Calu3 (cell line): ENCODE measurements at regions not wholly inside any gene's neighbourhood (a gene's known extent, or its start where the extent isn't known, plus 50 kb on each side); places are given as distances from the start of the nearest gene placed in this dataset.

Experiments used
- BruUV-seq: library from RNA; stranded (reverse); fragments of 400-500 nt; replicated peaks from 2 replicates; lab custom pipeline; 2021; lab: Mats Ljungman, UMichigan
- CTCF ChIA-PET: fragments of 300-600 bp; sonication (Branson Sonifier 250); formaldehyde crosslinking; loops from one replicate; lab custom pipeline; 2022; ENCODE audit warnings: antibody characterized with exemption; lab: Charles Lee
- DNase-seq: peaks from one replicate; pipeline ENCODE4 v3.0.0; 2022
- H3K27ac Mint-ChIP-seq: one replicate; pipeline ENCODE4 v1.8.0; 2022; ENCODE audit warnings: mixed read lengths; ENCODE audit not compliant: unreplicated experiment
- H3K27me3 Mint-ChIP-seq: one replicate; pipeline ENCODE4 v1.8.0; 2022; ENCODE audit warnings: mixed read lengths; ENCODE audit not compliant: unreplicated experiment
- H3K36me3 Mint-ChIP-seq: one replicate; pipeline ENCODE4 v1.8.0; 2022; ENCODE audit warnings: mild to moderate bottlenecking, moderate library complexity, mixed read lengths; ENCODE audit not compliant: insufficient read depth, unreplicated experiment
- H3K4me1 Mint-ChIP-seq: one replicate; pipeline ENCODE4 v1.8.0; 2022; ENCODE audit warnings: mild to moderate bottlenecking, low read depth, mixed read lengths; ENCODE audit not compliant: unreplicated experiment
- H3K4me3 Mint-ChIP-seq: one replicate; pipeline ENCODE4 v1.8.0; 2022; ENCODE audit warnings: mild to moderate bottlenecking, low read depth, moderate library complexity, mixed read lengths; ENCODE audit not compliant: unreplicated experiment
- H3K9me3 Mint-ChIP-seq: one replicate; pipeline ENCODE4 v1.8.0; 2022; ENCODE audit warnings: low read depth, mixed read lengths; ENCODE audit not compliant: unreplicated experiment
- CTCF ChIP-seq: fragments of 200-600 bp; IDR thresholded peaks from one replicate; pipeline ENCODE4 v1.8.0; 2022; ENCODE audit warnings: antibody characterized with exemption; ENCODE audit not compliant: unreplicated experiment
- intact Hi-C: fragments of 100-400 bp; cut with micrococcal nuclease; formaldehyde crosslinking; loops from one replicate; pipeline ENCODE4 v1.10.0; 2022; ENCODE audit not compliant: unreplicated experiment

- no TSS peak for BruUV-seq
- H3K4me3 Mint-ChIP-seq, result no peak overlapping the region
- intact Hi-C loops, result no loop called here
- no peak overlapping the region for H3K27ac Mint-ChIP-seq
- H3K4me1 Mint-ChIP-seq, result no peaks in the 10 kb centered on the region
- H3K9me3 Mint-ChIP-seq, result peaks cover 13% of the 10 kb centered on the region
- DNase-seq, result no peak
- no peaks in the 10 kb centered on the region for H3K27me3 Mint-ChIP-seq
- CTCF ChIA-PET, result no interaction called here
- no peaks in the 10 kb centered on the region for H3K36me3 Mint-ChIP-seq
- no peak for TF ChIP-seq CTCF
These were observed 104.5 kb downstream of the UBE2NL start for GRCh38 chrX:143988356-143988755.

GRCh38 chrX:143994206-143994605, 110.3 kb downstream of the UBE2NL start:
- CTCF ChIA-PET, result no interaction called here
- H3K36me3 Mint-ChIP-seq, result no peaks in the 10 kb centered on the region
- peaks cover 5% of the 10 kb centered on the region for H3K9me3 Mint-ChIP-seq
- TF ChIP-seq CTCF, result no peak
- no peaks in the 10 kb centered on the region for H3K4me1 Mint-ChIP-seq
- BruUV-seq, result no TSS peak
- no peak overlapping the region for H3K27ac Mint-ChIP-seq
- H3K27me3 Mint-ChIP-seq, result no peaks in the 10 kb centered on the region
- DNase-seq, result no peak
- no peak overlapping the region for H3K4me3 Mint-ChIP-seq
- intact Hi-C loops, result no loop called here

- BruUV-seq, result no TSS peak
- Mint-ChIP-seq H3K27ac (no peak overlapping the region), H3K4me1 (no peaks in the 10 kb centered on the region), H3K36me3 (no peaks in the 10 kb centered on the region), H3K9me3 (peaks cover 3% of the 10 kb centered on the region), H3K4me3 (no peak overlapping the region), H3K27me3 (no peaks in the 10 kb centered on the region)
- no peak for DNase-seq
- CTCF ChIA-PET, result no interaction called here
- intact Hi-C loops, result no loop called here
- TF ChIP-seq CTCF, result no peak
These were observed 114.4 kb downstream of the UBE2NL start for GRCh38 chrX:143998261-143998660.

- H3K36me3 Mint-ChIP-seq, result no peaks in the 10 kb centered on the region
- no peak overlapping the region for H3K27ac Mint-ChIP-seq
- H3K4me3 Mint-ChIP-seq, result no peak overlapping the region
- H3K9me3 Mint-ChIP-seq, result peaks cover 3% of the 10 kb centered on the region
- CTCF ChIA-PET, result no interaction called here
- no peaks in the 10 kb centered on the region for H3K4me1 Mint-ChIP-seq
- DNase-seq, result no peak
- no peaks in the 10 kb centered on the region for H3K27me3 Mint-ChIP-seq
- TF ChIP-seq CTCF, result no peak
- no TSS peak for BruUV-seq
- intact Hi-C loops, result no loop called here
These were observed 122.9 kb downstream of the UBE2NL start for GRCh38 chrX:144006811-144007210.

- intact Hi-C loops, result no loop called here
- Mint-ChIP-seq H3K27ac (no peak overlapping the region), H3K4me1 (no peaks in the 10 kb centered on the region), H3K36me3 (no peaks in the 10 kb centered on the region), H3K4me3 (no peak overlapping the region), H3K9me3 (peaks cover 20% of the 10 kb centered on the region), H3K27me3 (no peaks in the 10 kb centered on the region)
- no peak for DNase-seq
- no peak for TF ChIP-seq CTCF
- CTCF ChIA-PET, result no interaction called here
- BruUV-seq, result no TSS peak
These were observed 156.9 kb downstream of the UBE2NL start for GRCh38 chrX:144040793-144041192.
